GM12891 (cell line): ENCODE measurements at regions not wholly inside any gene's neighbourhood (a gene's known extent, or its start where the extent isn't known, plus 50 kb on each side); places are given as distances from the start of the nearest gene placed in this dataset.
"Not testable (repeated sequence)": the region's sequence is repeated elsewhere in the genome, so short reads cannot be mapped to it uniquely, and the experiment has no call there.

ENCODE experiments used
- PAX5 ChIP-seq: IDR thresholded peaks from 2 replicates; pipeline ENCODE4 v1.6.1; 2011; ENCODE audit warnings: low read length, moderate library complexity, mild to moderate bottlenecking; ENCODE audit not compliant: insufficient read depth, severe bottlenecking
- POLR2A ChIP-seq: IDR thresholded peaks from 2 replicates; pipeline ENCODE4 v1.6.1; 2011; ENCODE audit warnings: low read depth, low read length, control low read depth
- POLR2AphosphoS5 ChIP-seq: IDR thresholded peaks from 2 replicates; pipeline ENCODE4 v1.6.1; 2011; ENCODE audit warnings: low read depth, low read length, control low read depth
- POU2F2 ChIP-seq: IDR thresholded peaks from 2 replicates; pipeline ENCODE4 v1.6.1; 2011; ENCODE audit warnings: low read depth, mild to moderate bottlenecking, control low read depth, low read length, moderate library complexity
- SPI1 ChIP-seq: IDR thresholded peaks from 2 replicates; pipeline ENCODE4 v1.6.1; 2011; ENCODE audit warnings: low read depth, low read length, control low read depth
- TAF1 ChIP-seq: IDR thresholded peaks from 2 replicates; pipeline ENCODE4 v1.6.1; 2011; ENCODE audit warnings: low read depth, low read length, control low read depth

- not testable (repeated sequence) for TF ChIP-seq POLR2A, POLR2AphosphoS5, TAF1, SPI1, POU2F2, PAX5
Observed at GRCh38 chr2:184327805-184328204, 270.5 kb upstream of the ZNF804A start.
